Fibroblast of lung (primary cell): ENCODE measurements at regions not wholly inside any gene's neighbourhood (a gene's known extent, or its start where the extent isn't known, plus 50 kb on each side); places are given as distances from the start of the nearest gene placed in this dataset.

Experiments
- EZH2 ChIP-seq: IDR thresholded peaks from 2 replicates; pipeline ENCODE4 v1.5.1; 2012; ENCODE audit warnings: low read length, control low read depth, mild to moderate bottlenecking; ENCODE audit errors: missing control alignments
- TF ChIP-seq, protein P1 (sequence below), 2 donors: IDR thresholded peaks in 1 of 2; conservative IDR thresholded peaks in 1 of 2; 1 replicate in 1 of 2; 2 replicates in 1 of 2; pipeline ENCODE4 v1.5.1; 2011 to 2012; ENCODE audit warnings: low read length in 2 of 2, control low read depth in 1 of 2, inconsistent platforms in 1 of 2, low read depth in 1 of 2, mild to moderate bottlenecking in 1 of 2

DNA sequence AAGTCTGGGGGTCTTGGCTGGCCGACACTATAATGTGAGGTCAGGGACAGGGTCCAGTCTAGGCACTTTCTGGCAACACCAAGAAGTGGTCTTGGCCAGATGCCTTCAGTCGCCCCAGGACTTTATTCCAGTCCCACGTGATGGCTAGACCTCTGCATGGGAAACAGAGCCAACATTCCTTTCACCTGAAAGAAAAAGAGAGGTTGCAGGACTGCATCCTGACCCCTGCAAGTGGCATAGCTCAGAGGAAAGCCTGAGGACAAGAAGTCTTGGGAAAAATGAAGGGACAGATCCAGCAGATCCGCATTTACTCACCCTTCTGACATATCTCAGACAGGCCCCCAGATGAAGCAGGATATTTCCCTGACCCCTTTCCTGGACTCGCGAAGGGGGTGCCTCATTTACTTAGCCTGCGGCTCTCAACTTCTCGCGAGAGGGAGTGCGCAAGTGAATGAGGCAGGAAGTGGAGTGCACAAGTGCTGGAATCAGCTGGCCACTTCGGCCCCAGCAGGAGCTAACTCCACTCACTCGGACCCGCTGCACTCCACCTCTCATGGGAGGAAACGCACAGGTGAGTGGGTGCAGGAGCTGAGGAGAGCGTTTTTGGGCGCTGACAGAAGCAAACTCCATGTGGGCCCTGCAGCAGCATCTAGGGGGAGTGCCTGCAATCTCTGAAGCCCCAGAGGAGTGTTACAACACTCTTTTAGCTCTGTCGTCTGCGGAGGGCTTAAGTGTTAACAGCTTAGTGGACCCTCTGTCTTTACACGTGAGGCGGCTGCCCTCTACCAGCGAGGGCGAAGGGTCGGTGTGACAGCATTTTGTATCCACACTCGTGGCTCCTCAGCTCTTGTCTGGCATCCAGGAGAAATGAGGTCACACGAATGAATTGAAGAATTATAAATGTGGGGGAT, 916.2 kb upstream of the GHITM start:
- TF ChIP-seq, protein P1, sequence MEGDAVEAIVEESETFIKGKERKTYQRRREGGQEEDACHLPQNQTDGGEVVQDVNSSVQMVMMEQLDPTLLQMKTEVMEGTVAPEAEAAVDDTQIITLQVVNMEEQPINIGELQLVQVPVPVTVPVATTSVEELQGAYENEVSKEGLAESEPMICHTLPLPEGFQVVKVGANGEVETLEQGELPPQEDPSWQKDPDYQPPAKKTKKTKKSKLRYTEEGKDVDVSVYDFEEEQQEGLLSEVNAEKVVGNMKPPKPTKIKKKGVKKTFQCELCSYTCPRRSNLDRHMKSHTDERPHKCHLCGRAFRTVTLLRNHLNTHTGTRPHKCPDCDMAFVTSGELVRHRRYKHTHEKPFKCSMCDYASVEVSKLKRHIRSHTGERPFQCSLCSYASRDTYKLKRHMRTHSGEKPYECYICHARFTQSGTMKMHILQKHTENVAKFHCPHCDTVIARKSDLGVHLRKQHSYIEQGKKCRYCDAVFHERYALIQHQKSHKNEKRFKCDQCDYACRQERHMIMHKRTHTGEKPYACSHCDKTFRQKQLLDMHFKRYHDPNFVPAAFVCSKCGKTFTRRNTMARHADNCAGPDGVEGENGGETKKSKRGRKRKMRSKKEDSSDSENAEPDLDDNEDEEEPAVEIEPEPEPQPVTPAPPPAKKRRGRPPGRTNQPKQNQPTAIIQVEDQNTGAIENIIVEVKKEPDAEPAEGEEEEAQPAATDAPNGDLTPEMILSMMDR (conservative IDR thresholded peaks at IDR 0.05 in 1 of 2, IDR thresholded peaks at IDR 0.05 in 1 of 2; ENCODE audit: low read depth in 1 of 2, low read length in 2 of 2): no peak
- TF ChIP-seq EZH2: no peak
